ENCODE measurements at regions not wholly inside any gene's neighbourhood (a gene's known extent, or its start where the extent isn't known, plus 50 kb on each side); places are given as distances from the start of the nearest gene placed in this dataset.

GRCh38 chr4:28926156-28926555 lies 1794.0 kb upstream of the PCDH7 start:
- DNase-seq, result no peak
- TF ChIP-seq CTCF (IDR thresholded peaks at IDR 0.05; ENCODE audit: partially characterized antibody, unreplicated experiment), result no peak
- no peaks in the 10 kb centered on the region for H3K4me1 Mint-ChIP-seq (ENCODE audit: low read depth, unreplicated experiment)
- no peaks in the 10 kb centered on the region for H3K36me3 Mint-ChIP-seq (ENCODE audit: unreplicated experiment)
- no peaks in the 10 kb centered on the region for H3K27me3 Mint-ChIP-seq (ENCODE audit: unreplicated experiment)
- no peaks in the 10 kb centered on the region for H3K9me3 Mint-ChIP-seq (ENCODE audit: unreplicated experiment)
- no peak overlapping the region for H3K4me3 Mint-ChIP-seq (ENCODE audit: unreplicated experiment)
- H3K27ac Mint-ChIP-seq (ENCODE audit: unreplicated experiment), result no peak overlapping the region

GRCh38 chr4:28942631-28943030 lies 1777.5 kb upstream of the PCDH7 start:
- DNase-seq, result no peak

GRCh38 chr4:28947374-28947773 lies 1772.8 kb upstream of the PCDH7 start:
- no peak overlapping the region for H3K4me3 Mint-ChIP-seq (ENCODE audit: unreplicated experiment)
- TF ChIP-seq CTCF (IDR thresholded peaks at IDR 0.05; ENCODE audit: partially characterized antibody, unreplicated experiment), result no peak
- H3K27ac Mint-ChIP-seq (ENCODE audit: unreplicated experiment), result no peak overlapping the region
- H3K9me3 Mint-ChIP-seq (ENCODE audit: unreplicated experiment), result no peaks in the 10 kb centered on the region
- H3K4me1 Mint-ChIP-seq (ENCODE audit: low read depth, unreplicated experiment), result no peaks in the 10 kb centered on the region
- no peak for DNase-seq
- no peaks in the 10 kb centered on the region for H3K36me3 Mint-ChIP-seq (ENCODE audit: unreplicated experiment)
- no peaks in the 10 kb centered on the region for H3K27me3 Mint-ChIP-seq (ENCODE audit: unreplicated experiment)

More at GRCh38 chr4:28942631-28943030, 1777.5 kb upstream of the PCDH7 start:
- Mint-ChIP-seq H3K36me3 (ENCODE audit: unreplicated experiment) (no peaks in the 10 kb centered on the region), H3K9me3 (ENCODE audit: unreplicated experiment) (no peaks in the 10 kb centered on the region), H3K4me1 (ENCODE audit: low read depth, unreplicated experiment) (no peaks in the 10 kb centered on the region), H3K4me3 (ENCODE audit: unreplicated experiment) (no peak overlapping the region), H3K27me3 (ENCODE audit: unreplicated experiment) (no peaks in the 10 kb centered on the region), H3K27ac (ENCODE audit: unreplicated experiment) (no peak overlapping the region)
- no peak for TF ChIP-seq CTCF (IDR thresholded peaks at IDR 0.05; ENCODE audit: partially characterized antibody, unreplicated experiment)

GRCh38 chr4:28948501-28948900 lies 1771.7 kb upstream of the PCDH7 start:
- DNase-seq, result no peak
- Mint-ChIP-seq H3K27ac (ENCODE audit: unreplicated experiment) (no peak overlapping the region), H3K9me3 (ENCODE audit: unreplicated experiment) (no peaks in the 10 kb centered on the region), H3K36me3 (ENCODE audit: unreplicated experiment) (no peaks in the 10 kb centered on the region), H3K4me1 (ENCODE audit: low read depth, unreplicated experiment) (no peaks in the 10 kb centered on the region), H3K27me3 (ENCODE audit: unreplicated experiment) (no peaks in the 10 kb centered on the region), H3K4me3 (ENCODE audit: unreplicated experiment) (no peak overlapping the region)
- no peak for TF ChIP-seq CTCF (IDR thresholded peaks at IDR 0.05; ENCODE audit: partially characterized antibody, unreplicated experiment)

GRCh38 chr4:28966982-28967381 lies 1753.2 kb upstream of the PCDH7 start:
- TF ChIP-seq CTCF (IDR thresholded peaks at IDR 0.05; ENCODE audit: partially characterized antibody, unreplicated experiment), result no peak
- Mint-ChIP-seq H3K9me3 (ENCODE audit: unreplicated experiment) (no peaks in the 10 kb centered on the region), H3K4me3 (ENCODE audit: unreplicated experiment) (no peak overlapping the region), H3K36me3 (ENCODE audit: unreplicated experiment) (no peaks in the 10 kb centered on the region), H3K27ac (ENCODE audit: unreplicated experiment) (no peak overlapping the region), H3K27me3 (ENCODE audit: unreplicated experiment) (no peaks in the 10 kb centered on the region), H3K4me1 (ENCODE audit: low read depth, unreplicated experiment) (no peaks in the 10 kb centered on the region)
- DNase-seq, result no peak

All from glutamatergic neuron (in vitro differentiated cells).